ENCODE measurements at regions not wholly inside any gene's neighbourhood (a gene's known extent, or its start where the extent isn't known, plus 50 kb on each side); places are given as distances from the start of the nearest gene placed in this dataset.

DNA sequence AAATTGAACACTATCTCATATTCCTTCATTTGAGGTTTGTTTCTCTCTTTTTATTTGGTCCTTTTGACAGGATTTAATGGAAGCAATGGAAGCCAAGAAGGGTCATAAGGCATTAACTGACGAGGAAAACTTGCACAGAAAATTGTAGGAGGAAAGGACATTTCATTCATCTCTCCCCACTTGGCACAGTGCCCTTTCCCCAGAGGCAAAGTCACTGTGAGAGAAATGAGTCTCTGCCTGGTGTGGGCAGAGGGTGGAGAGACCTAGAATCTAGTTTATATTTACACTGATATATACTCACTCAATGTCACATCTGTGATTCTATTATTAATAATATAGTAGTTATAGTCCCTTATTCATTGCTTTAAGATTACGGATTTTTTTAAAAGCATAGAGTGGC, 324.6 kb upstream of the IL12A start:
- ATAC-seq (ENCODE audit: insufficient read depth, low FRiP score) (no peak), DNase-seq (no peak)
- TF ChIP-seq, protein P1, sequence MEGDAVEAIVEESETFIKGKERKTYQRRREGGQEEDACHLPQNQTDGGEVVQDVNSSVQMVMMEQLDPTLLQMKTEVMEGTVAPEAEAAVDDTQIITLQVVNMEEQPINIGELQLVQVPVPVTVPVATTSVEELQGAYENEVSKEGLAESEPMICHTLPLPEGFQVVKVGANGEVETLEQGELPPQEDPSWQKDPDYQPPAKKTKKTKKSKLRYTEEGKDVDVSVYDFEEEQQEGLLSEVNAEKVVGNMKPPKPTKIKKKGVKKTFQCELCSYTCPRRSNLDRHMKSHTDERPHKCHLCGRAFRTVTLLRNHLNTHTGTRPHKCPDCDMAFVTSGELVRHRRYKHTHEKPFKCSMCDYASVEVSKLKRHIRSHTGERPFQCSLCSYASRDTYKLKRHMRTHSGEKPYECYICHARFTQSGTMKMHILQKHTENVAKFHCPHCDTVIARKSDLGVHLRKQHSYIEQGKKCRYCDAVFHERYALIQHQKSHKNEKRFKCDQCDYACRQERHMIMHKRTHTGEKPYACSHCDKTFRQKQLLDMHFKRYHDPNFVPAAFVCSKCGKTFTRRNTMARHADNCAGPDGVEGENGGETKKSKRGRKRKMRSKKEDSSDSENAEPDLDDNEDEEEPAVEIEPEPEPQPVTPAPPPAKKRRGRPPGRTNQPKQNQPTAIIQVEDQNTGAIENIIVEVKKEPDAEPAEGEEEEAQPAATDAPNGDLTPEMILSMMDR (IDR thresholded peaks at IDR 0.05; ENCODE audit: control extremely low read depth, extremely low read depth): no peak
- H3K27ac ChIP-seq (ENCODE audit: low read depth in 1 of 2, low read length in 1 of 2): no peak overlapping the region
- H3K9me3 ChIP-seq (ENCODE audit: control insufficient read depth in 4 of 4, insufficient read depth in 3 of 4, low read length in 3 of 4): peaks cover 0 to 6% (median 2%) of the 10 kb centered on the region in 4 donors
- no peaks in the 10 kb centered on the region for H3K27me3 ChIP-seq (ENCODE audit: control insufficient read depth in 3 of 3, insufficient read depth in 3 of 3, low read length in 2 of 3)
- no peak overlapping the region for H3K4me3 ChIP-seq
- H3K36me3 ChIP-seq (ENCODE audit: control insufficient read depth in 4 of 4, insufficient read depth in 4 of 4, low read length in 4 of 4): no peaks in the 10 kb centered on the region
- H3K4me1 ChIP-seq (ENCODE audit: control insufficient read depth in 5 of 5, insufficient read depth in 5 of 5, low read length in 5 of 5): peaks cover 0 to 3% (median 0%) of the 10 kb centered on the region in 5 donors
- 73 to 82% methylated on average over 2 of the region's 2 CpGs for whole genome bisulfite sequencing, 2 donors
- H3K9ac ChIP-seq (ENCODE audit: insufficient read depth in 1 of 2, low read length in 2 of 2): no peak overlapping the region

- ATAC-seq (ENCODE audit: insufficient read depth, low FRiP score): no peak
- no peak overlapping the region for H3K4me3 ChIP-seq
Observed at GRCh38 chr3:159664653-159665052, 324.0 kb upstream of the IL12A start.

GRCh38 chr3:159667261-159667660, 321.4 kb upstream of the IL12A start:
- 86 to 88% methylated on average over 4 of the region's 4 CpGs for WGBS, 2 donors

More at GRCh38 chr3:159664653-159665052, 324.0 kb upstream of the IL12A start:
- Histone ChIP-seq H3K27ac (ENCODE audit: low read depth in 1 of 2, low read length in 1 of 2) (no peak overlapping the region), H3K36me3 (ENCODE audit: control insufficient read depth in 4 of 4, insufficient read depth in 4 of 4, low read length in 4 of 4) (no peaks in the 10 kb centered on the region), H3K27me3 (ENCODE audit: control insufficient read depth in 3 of 3, insufficient read depth in 3 of 3, low read length in 2 of 3) (no peaks in the 10 kb centered on the region), H3K9ac (ENCODE audit: insufficient read depth in 1 of 2, low read length in 2 of 2) (no peak overlapping the region), H3K4me1 (ENCODE audit: control insufficient read depth in 5 of 5, insufficient read depth in 5 of 5, low read length in 5 of 5) (peaks cover 0 to 5% (median 0%) of the 10 kb centered on the region in 5 donors), H3K9me3 (ENCODE audit: control insufficient read depth in 4 of 4, insufficient read depth in 3 of 4, low read length in 3 of 4) (peaks cover 0 to 6% (median 2%) of the 10 kb centered on the region in 4 donors)
- TF ChIP-seq, protein P1 (IDR thresholded peaks at IDR 0.05; ENCODE audit: control extremely low read depth, extremely low read depth): no peak
- DNase-seq: no peak
- 88 to 90% methylated on average over 1 of the region's 1 CpG for WGBS, 2 donors

More at GRCh38 chr3:159667261-159667660, 321.4 kb upstream of the IL12A start:
- Histone ChIP-seq H3K27me3 (ENCODE audit: control insufficient read depth in 3 of 3, insufficient read depth in 3 of 3, low read length in 2 of 3) (no peaks in the 10 kb centered on the region), H3K4me1 (ENCODE audit: control insufficient read depth in 5 of 5, insufficient read depth in 5 of 5, low read length in 5 of 5) (peaks cover 0 to 5% (median 0%) of the 10 kb centered on the region in 5 donors), H3K27ac (ENCODE audit: low read depth in 1 of 2, low read length in 1 of 2) (no peak overlapping the region), H3K36me3 (ENCODE audit: control insufficient read depth in 4 of 4, insufficient read depth in 4 of 4, low read length in 4 of 4) (no peaks in the 10 kb centered on the region), H3K4me3 (no peak overlapping the region), H3K9me3 (ENCODE audit: control insufficient read depth in 4 of 4, insufficient read depth in 3 of 4, low read length in 3 of 4) (peaks cover 0 to 2% (median 0%) of the 10 kb centered on the region in 4 donors), H3K9ac (ENCODE audit: insufficient read depth in 1 of 2, low read length in 2 of 2) (no peak overlapping the region)
- ATAC-seq (ENCODE audit: insufficient read depth, low FRiP score) (no peak), DNase-seq (no peak)
- TF ChIP-seq, protein P1 (IDR thresholded peaks at IDR 0.05; ENCODE audit: control extremely low read depth, extremely low read depth): no peak
